Muscle of leg (tissue), 3 donors: ENCODE measurements at regions not wholly inside any gene's neighbourhood (a gene's known extent, or its start where the extent isn't known, plus 50 kb on each side); places are given as distances from the start of the nearest gene placed in this dataset.

Experiments
- DNase-seq: peaks from one replicate; pipeline ENCODE4 v3.0.0; 2013
- H3K27ac ChIP-seq: one replicate; pipeline ENCODE4 v1.5.1; 2013; ENCODE audit warnings: mild to moderate bottlenecking, low read length, control low read depth
- H3K27me3 ChIP-seq: one replicate; pipeline ENCODE4 v1.6.1; 2013; ENCODE audit warnings: low read length; ENCODE audit not compliant: control insufficient read depth, insufficient read depth
- H3K36me3 ChIP-seq: one replicate; pipeline ENCODE4 v1.6.1; 2013; ENCODE audit warnings: low read length; ENCODE audit not compliant: control insufficient read depth, insufficient read depth
- H3K4me1 ChIP-seq: one replicate; pipeline ENCODE4 v1.6.1; 2013; ENCODE audit warnings: low read length; ENCODE audit not compliant: control insufficient read depth, insufficient read depth
- H3K4me3 ChIP-seq: one replicate; pipeline ENCODE4 v1.5.1; 2013; ENCODE audit warnings: low read length, control low read depth
- H3K9me3 ChIP-seq: replicated peaks from 2 replicates; pipeline ENCODE4 v1.6.1; 2013; ENCODE audit warnings: low read depth, low read length; ENCODE audit not compliant: control insufficient read depth
- WGBS: methylation state at CpG from one replicate; pipeline ENCODE4 v1.1.5; 2013; ENCODE audit warnings: missing lambda C conversion rate; ENCODE audit not compliant: insufficient coverage; 5-methylcytosine and 5-hydroxymethylcytosine counted together

DNA sequence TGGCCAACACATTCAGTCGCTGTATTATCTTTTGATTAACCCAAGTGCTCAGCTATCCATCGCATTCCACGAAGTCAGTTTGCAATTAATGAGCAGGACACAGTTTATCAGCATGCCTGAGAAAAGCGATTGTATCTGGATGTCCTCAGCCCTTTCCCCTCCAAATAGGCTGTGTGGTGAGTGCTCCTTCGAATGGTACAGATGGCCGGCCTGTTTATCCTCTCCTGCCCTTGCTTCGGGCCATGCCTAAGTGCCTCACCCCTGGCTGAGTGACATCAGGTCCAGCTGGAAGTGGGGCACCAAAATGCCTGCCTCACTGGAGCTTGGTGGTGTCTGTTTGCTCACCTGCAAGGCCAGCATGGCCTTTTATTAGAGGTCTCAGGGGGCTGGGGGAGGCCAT, 317.3 kb downstream of the GADD45G start:
- H3K36me3 ChIP-seq: no peaks in the 10 kb centered on the region
- no peak for DNase-seq
- no peak overlapping the region for H3K27ac ChIP-seq
- H3K9me3 ChIP-seq: no peaks in the 10 kb centered on the region
- peaks cover 5% of the 10 kb centered on the region for H3K4me1 ChIP-seq
- H3K27me3 ChIP-seq: peaks cover 15% of the 10 kb centered on the region
- H3K4me3 ChIP-seq: no peak overlapping the region
- 71% methylated on average over 6 of the region's 7 CpGs for WGBS

DNA sequence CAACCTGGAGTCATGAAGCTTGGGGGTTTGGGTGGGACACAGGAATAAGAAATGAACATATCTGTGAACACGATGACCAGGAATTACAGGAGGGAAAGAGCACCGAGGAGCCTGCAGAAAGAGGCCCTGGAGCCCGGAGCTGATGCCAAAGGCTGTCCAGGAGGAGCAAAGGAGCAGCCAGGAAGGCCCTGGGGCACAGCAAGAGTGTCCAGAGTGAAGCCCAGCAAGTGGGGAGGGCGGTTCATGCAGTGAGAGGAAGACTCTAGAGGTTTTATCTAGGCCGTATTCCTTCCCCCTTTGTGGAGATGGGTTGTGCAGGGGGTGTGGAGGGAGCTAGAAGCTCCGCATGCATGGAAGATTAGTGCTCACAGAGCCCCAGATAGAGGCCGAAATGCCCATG, 318.4 kb downstream of the GADD45G start:
- no peaks in the 10 kb centered on the region for H3K36me3 ChIP-seq
- peaks cover 5% of the 10 kb centered on the region for H3K4me1 ChIP-seq
- H3K27me3 ChIP-seq: peaks cover 18% of the 10 kb centered on the region
- H3K4me3 ChIP-seq: no peak overlapping the region
- no peak overlapping the region for H3K27ac ChIP-seq
- no peaks in the 10 kb centered on the region for H3K9me3 ChIP-seq
- DNase-seq: no peak
- 81% methylated on average over 5 of the region's 7 CpGs for WGBS

DNA sequence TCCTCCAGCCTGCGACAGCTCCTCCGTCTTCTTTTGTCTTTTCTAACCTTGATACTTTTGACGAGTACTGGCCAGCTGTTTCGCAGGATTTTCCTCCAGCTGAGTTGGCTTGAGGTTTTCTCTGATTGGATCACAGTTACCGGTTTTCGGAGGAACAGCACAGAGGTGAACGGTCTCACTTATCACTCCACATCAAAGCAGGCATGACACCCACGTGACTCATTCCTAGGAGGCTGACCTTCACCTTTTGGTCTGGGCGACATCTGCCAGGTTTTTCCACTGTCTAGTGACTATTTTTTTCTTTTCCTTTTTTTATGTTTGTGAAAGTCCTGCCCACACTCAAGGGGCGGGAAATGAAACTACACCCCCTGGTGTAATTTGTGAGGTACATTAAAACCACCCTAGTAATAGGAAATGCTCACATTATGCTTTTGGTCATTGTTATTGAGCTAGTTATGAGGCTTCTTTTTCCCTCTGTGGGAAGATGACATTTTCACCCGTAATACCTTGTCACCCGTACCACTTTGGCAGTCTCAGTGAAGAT, 319.2 kb downstream of the GADD45G start:
- H3K27me3 ChIP-seq: peaks cover 18% of the 10 kb centered on the region
- no peak overlapping the region for H3K27ac ChIP-seq
- peaks cover 12% of the 10 kb centered on the region for H3K4me1 ChIP-seq
- DNase-seq: no peak
- H3K9me3 ChIP-seq: no peaks in the 10 kb centered on the region
- no peaks in the 10 kb centered on the region for H3K36me3 ChIP-seq
- 38% methylated on average over 6 of the region's 12 CpGs for WGBS
- no peak overlapping the region for H3K4me3 ChIP-seq

DNA sequence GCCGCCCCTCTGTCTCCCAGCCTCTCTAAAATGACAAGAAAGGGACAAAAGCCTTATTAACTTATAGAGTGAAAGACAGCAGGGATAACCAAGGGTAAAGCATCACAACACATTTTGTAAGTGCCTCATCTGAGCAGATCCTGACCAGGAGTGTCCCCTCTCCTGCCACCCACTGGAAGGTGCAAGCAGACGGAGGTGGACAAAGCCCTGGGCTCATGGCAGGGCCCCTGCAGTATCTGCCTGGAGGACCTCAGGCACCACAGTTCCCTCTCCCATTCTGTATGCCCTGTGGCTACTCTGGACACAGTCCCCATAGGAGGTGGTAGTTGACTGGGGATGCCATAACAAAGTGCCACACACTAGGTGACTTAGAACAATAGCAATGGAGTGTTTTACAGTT, 319.8 kb downstream of the GADD45G start:
- WGBS: 75% methylated on average over 1 of the region's 2 CpGs
- H3K4me1 ChIP-seq: peaks cover 18% of the 10 kb centered on the region
- H3K9me3 ChIP-seq: no peaks in the 10 kb centered on the region
- H3K27me3 ChIP-seq: peaks cover 15% of the 10 kb centered on the region
- H3K4me3 ChIP-seq: no peak overlapping the region
- H3K36me3 ChIP-seq: no peaks in the 10 kb centered on the region
- no peak overlapping the region for H3K27ac ChIP-seq
- DNase-seq: no peak

DNA sequence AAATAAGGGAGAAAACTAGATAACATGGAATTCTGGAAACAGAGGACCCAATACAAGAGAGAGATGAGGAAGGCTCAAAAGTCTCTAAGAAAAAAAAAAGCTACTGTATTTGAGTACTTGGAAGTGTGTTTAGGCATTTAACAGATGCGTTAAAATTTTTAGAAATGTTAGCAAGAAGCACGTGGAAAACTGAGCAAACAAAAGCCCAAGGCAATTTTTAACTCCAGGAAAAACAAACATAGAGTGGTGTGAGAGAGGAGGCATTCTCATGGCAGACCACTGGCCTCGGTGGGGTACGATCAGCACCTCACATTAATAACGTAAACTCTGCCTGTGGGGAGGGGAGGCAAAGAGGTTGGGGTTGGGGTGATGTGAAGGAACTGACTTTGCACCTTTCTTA, 321.4 kb downstream of the GADD45G start:
- no peak overlapping the region for H3K4me3 ChIP-seq
- WGBS: no CpG with 5 or more reads among the region's 5 CpGs
- peaks cover 13% of the 10 kb centered on the region for H3K27me3 ChIP-seq
- H3K36me3 ChIP-seq: no peaks in the 10 kb centered on the region
- no peaks in the 10 kb centered on the region for H3K9me3 ChIP-seq
- no peak overlapping the region for H3K27ac ChIP-seq
- H3K4me1 ChIP-seq: peaks cover 32% of the 10 kb centered on the region
- DNase-seq: no peak

DNA sequence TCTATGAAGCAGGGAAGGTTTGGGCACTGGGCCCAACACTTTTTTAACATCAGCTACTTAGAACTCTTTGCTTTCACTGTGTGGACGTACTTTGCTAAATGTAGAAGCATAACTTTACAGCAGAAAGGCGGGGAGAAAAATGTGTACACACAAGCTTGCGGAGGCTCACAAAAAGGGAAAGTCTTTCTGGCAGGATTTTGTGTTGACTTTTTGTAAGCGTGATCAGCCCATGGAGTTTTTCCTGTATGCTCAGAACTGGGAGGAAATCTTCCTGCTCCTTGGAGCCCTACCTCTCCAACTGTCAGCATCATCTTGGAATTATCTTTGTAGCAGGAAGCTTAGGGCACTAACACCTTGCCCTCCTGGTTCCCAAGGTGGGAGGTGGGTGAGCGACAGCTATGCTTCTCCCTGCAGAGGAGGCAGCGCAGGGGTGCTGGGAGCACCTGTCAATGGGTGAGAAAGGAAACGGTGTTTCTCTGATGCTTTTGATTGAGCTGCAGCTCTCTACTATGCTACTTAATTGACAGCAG, 321.9 kb downstream of the GADD45G start:
- Histone ChIP-seq H3K27me3 (peaks cover 10% of the 10 kb centered on the region), H3K9me3 (no peaks in the 10 kb centered on the region), H3K4me1 (peaks cover 32% of the 10 kb centered on the region), H3K36me3 (no peaks in the 10 kb centered on the region), H3K27ac (no peak overlapping the region), H3K4me3 (no peak overlapping the region)
- no CpG with 5 or more reads among the region's 7 CpGs for WGBS
- DNase-seq: peak; percentile 80

DNA sequence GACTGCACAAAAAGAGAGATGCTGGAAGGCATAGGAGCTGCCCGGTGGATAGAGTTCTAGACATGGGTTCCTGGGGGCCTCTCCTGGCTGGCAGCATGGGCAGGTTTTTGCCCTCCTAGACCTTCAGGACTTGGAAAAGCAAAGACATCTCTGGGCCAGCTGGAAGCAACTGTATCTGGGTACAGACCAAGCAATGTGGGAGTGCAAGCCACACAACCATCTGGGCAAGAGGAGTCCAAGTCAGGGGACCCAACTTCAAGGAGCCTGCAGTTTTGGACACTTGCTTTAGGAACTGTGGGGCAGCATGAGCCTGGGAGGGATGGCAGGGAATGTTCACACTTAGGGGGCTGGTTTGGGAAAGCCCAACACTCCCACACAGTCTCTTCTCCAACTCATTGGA, 323.3 kb downstream of the GADD45G start:
- 100% methylated on average over 1 of the region's 1 CpG for WGBS
- no peak for DNase-seq
- no peak overlapping the region for H3K4me3 ChIP-seq

DNA sequence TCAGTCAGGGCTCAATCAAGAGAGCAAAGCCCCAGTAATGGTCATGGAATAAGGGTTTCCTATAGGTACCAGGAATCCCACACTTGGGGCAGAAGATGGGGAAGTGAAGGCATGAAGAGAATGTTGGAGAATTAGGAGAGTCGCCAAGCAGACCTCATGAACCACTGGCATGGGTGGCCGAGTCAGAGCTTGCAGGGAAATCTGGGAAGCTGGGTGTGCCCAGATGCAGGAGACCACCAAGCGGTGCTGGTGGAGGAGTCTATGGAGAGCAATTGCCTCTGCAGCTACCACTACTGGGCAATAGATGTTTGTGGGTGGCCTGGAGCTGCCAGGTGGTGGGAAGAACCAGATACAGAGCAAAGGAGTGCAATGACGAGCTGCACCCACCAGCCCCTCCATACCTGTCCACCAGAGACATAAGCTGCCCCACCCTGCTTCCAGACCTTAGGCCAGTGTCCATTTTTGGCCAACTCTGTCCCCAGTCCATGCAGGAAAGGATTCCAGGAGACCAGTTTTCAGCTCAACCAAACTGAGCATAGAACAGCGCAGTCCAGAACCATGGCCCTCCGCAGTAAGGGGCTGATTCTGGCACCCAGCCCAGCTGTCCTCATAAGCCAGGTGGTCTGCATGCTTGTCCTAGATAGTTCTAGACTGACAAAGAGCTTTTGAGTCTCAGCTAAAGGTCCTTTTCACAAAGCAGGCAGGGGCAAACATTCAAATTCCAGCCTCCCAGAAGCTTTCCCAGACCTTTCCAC, 323.9 kb downstream of the GADD45G start:
- Histone ChIP-seq H3K4me1 (peaks cover 32% of the 10 kb centered on the region), H3K27ac (no peak overlapping the region)
- 95% methylated on average over 5 of the region's 6 CpGs for WGBS

More for the DNA sequence above, 323.3 kb downstream of the GADD45G start:
- peaks cover 9% of the 10 kb centered on the region for H3K27me3 ChIP-seq
- no peaks in the 10 kb centered on the region for H3K36me3 ChIP-seq
- peaks cover 32% of the 10 kb centered on the region for H3K4me1 ChIP-seq
- no peaks in the 10 kb centered on the region for H3K9me3 ChIP-seq
- H3K27ac ChIP-seq: no peak overlapping the region

DNA sequence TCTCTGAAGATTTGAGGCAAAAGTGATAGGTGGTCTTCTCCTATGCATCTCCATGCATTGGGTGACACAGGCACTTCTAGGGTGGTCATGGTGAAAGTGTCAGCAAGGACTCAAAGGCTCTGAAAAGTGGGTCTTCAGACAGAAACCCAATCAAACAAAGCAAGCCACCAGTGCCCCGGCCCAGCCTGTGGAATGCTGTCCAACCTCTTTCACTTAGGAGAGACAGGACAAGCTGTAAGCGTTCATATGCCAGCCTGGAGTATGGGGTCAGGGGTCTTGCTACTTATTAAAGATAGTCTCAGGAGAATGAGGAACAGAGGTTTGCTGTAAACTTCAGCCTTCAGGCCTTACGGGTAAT, 324.5 kb downstream of the GADD45G start:
- WGBS: no CpG with 5 or more reads among the region's 3 CpGs
- H3K27me3 ChIP-seq: peaks cover 9% of the 10 kb centered on the region
- no peak overlapping the region for H3K4me3 ChIP-seq
- H3K9me3 ChIP-seq: no peaks in the 10 kb centered on the region
- H3K36me3 ChIP-seq: no peaks in the 10 kb centered on the region
- no peak overlapping the region for H3K27ac ChIP-seq
- H3K4me1 ChIP-seq: peaks cover 32% of the 10 kb centered on the region
- no peak for DNase-seq

More for the DNA sequence above, 323.9 kb downstream of the GADD45G start:
- Histone ChIP-seq H3K9me3 (no peaks in the 10 kb centered on the region), H3K27me3 (peaks cover 9% of the 10 kb centered on the region), H3K36me3 (no peaks in the 10 kb centered on the region), H3K4me3 (no peak overlapping the region)
- DNase-seq: no peak

DNA sequence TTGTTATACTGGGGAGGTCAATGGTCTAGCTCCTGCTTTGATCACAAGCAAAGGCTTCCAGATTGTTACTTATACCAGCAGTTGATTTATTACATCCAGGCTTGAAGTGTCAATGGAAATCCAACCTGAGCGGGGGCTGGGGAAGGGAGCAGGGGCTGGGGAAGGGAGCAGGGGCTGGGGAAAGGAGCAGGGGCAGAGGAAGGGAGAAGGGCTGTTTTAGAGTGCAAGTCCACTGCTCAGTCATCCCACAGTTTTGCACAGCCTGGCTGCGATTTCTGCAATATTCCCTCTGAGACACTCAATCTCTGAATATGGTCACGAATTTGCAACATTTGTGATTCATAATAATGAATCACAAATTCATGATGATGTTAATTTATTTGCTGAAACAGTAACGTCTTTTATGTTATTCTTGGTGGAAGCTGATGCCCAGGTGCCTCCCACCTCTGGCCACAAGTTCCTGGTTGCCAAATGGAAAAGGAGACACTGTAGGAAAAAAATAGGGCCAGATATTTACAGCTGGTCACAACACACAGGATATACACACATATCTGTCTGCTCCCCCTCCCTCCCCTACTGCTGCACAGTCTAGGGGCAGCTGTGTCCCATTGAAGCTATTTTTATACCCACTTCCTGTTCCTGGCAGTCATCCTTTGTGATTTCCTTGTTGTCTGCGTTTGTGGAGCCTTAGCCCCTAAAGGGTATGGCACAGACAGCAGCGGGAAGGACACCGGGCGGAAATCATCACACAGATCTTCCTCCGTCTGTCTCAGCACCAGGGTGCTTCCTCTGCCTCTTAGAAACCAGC, 325.1 kb downstream of the GADD45G start:
- H3K4me1 ChIP-seq: peaks cover 32% of the 10 kb centered on the region
- peak; percentile 79 for DNase-seq
- H3K27ac ChIP-seq: peak overlapping the region; percentile 23
- H3K4me3 ChIP-seq: no peak overlapping the region
- no peaks in the 10 kb centered on the region for H3K9me3 ChIP-seq
- peaks cover 9% of the 10 kb centered on the region for H3K27me3 ChIP-seq
- WGBS: 16% methylated on average over 5 of the region's 9 CpGs
- H3K36me3 ChIP-seq: no peaks in the 10 kb centered on the region
